Neural progenitor cell (in vitro differentiated cells): ENCODE measurements at regions not wholly inside any gene's neighbourhood (a gene's known extent, or its start where the extent isn't known, plus 50 kb on each side); places are given as distances from the start of the nearest gene placed in this dataset.

Experiments
- DNase-seq: peaks from one replicate; pipeline ENCODE4 v3.0.0-alpha.2; 2016; ENCODE audit warnings: low spot score
- H2AFZ ChIP-seq: fragments of 200-600 bp; sonication (generic); replicated peaks from 2 replicates; pipeline ENCODE4 v1.6.1; 2016; ENCODE audit warnings: antibody characterized with exemption
- H3F3A ChIP-seq: fragments of 200-600 bp; sonication (generic); 2 replicates; pipeline ENCODE4 v1.6.1; 2016; ENCODE audit warnings: antibody characterized with exemption, low read depth
- H3K27ac ChIP-seq: fragments of 200-600 bp; sonication (generic); 2 replicates; pipeline ENCODE4 v1.5.1; 2016; ENCODE audit warnings: mild to moderate bottlenecking
- H3K27me3 ChIP-seq: fragments of 200-600 bp; sonication (generic); 2 replicates; pipeline ENCODE4 v1.6.1; 2016; ENCODE audit warnings: mild to moderate bottlenecking, moderate library complexity
- H3K36me3 ChIP-seq: fragments of 200-600 bp; sonication (generic); 2 replicates; pipeline ENCODE4 v1.5.1; 2016
- H3K4me1 ChIP-seq: fragments of 200-600 bp; sonication (generic); 2 replicates; pipeline ENCODE4 v1.6.1; 2016; ENCODE audit warnings: mixed run types
- H3K4me2 ChIP-seq: fragments of 200-600 bp; sonication (generic); 2 replicates; pipeline ENCODE4 v1.6.1; 2016
- H3K4me3 ChIP-seq: fragments of 200-600 bp; sonication (generic); 2 replicates; pipeline ENCODE4 v1.5.1; 2016
- H3K79me2 ChIP-seq: fragments of 200-600 bp; sonication (generic); 2 replicates; pipeline ENCODE4 v1.6.1; 2016; ENCODE audit warnings: low read depth
- H3K9ac ChIP-seq: fragments of 200-600 bp; sonication (generic); 2 replicates; pipeline ENCODE4 v1.6.1; 2016
- H3K9me3 ChIP-seq: fragments of 200-600 bp; sonication (generic); 2 replicates; pipeline ENCODE4 v1.5.1; 2016; ENCODE audit warnings: low read depth
- H4K20me1 ChIP-seq: fragments of 200-600 bp; sonication (generic); 2 replicates; pipeline ENCODE4 v1.6.1; 2016; ENCODE audit warnings: low read depth
- H3K27ac Mint-ChIP-seq: 3 replicates; pipeline ENCODE4 v1.8.0; 2021; ENCODE audit warnings: mixed read lengths
- H3K27me3 Mint-ChIP-seq: 2 replicates; pipeline ENCODE4 v1.8.0; 2022; ENCODE audit warnings: low read depth, mild to moderate bottlenecking, inconsistent platforms, moderate library complexity, mixed read lengths; ENCODE audit not compliant: insufficient read depth
- H3K36me3 Mint-ChIP-seq: 3 replicates; pipeline ENCODE4 v1.8.0; 2021; ENCODE audit warnings: mixed read lengths
- H3K4me1 Mint-ChIP-seq: 3 replicates; pipeline ENCODE4 v1.8.0; 2021; ENCODE audit warnings: mixed read lengths
- H3K4me3 Mint-ChIP-seq: 3 replicates; pipeline ENCODE4 v1.8.0; 2021; ENCODE audit warnings: mild to moderate bottlenecking, moderate library complexity, mixed read lengths
- H3K9me3 Mint-ChIP-seq: 3 replicates; pipeline ENCODE4 v1.8.0; 2020; ENCODE audit warnings: mixed read lengths
- CTCF ChIP-seq: fragments of 200-600 bp; sonication (generic); IDR thresholded peaks from 2 replicates; pipeline ENCODE4 v1.5.1; 2017; ENCODE audit warnings: antibody characterized with exemption, mild to moderate bottlenecking
- EZH2 ChIP-seq: fragments of 200-600 bp; sonication (generic); IDR thresholded peaks from 2 replicates; pipeline ENCODE4 v1.6.1; 2017; ENCODE audit warnings: antibody characterized with exemption, mild to moderate bottlenecking, moderate library complexity
- EZH2phosphoT487 ChIP-seq: fragments of 200-600 bp; sonication (generic); IDR thresholded peaks from 2 replicates; pipeline ENCODE4 v1.6.1; 2017; ENCODE audit warnings: antibody characterized with exemption

- Mint-ChIP-seq H3K9me3 (no peaks in the 10 kb centered on the region), H3K4me3 (no peak overlapping the region), H3K4me1 (no peaks in the 10 kb centered on the region), H3K36me3 (no peaks in the 10 kb centered on the region), H3K27ac (no peak overlapping the region), H3K27me3 (peaks cover 3% of the 10 kb centered on the region)
- Histone ChIP-seq H3K4me2 (no peak overlapping the region), H4K20me1 (no peaks in the 10 kb centered on the region), H3K4me3 (no peak overlapping the region), H3K27me3 (no peaks in the 10 kb centered on the region), H3K27ac (no peak overlapping the region), H2AFZ (no peak overlapping the region), H3K36me3 (no peaks in the 10 kb centered on the region), H3K4me1 (peaks cover 6% of the 10 kb centered on the region), H3K9ac (no peak overlapping the region), H3K79me2 (no peaks in the 10 kb centered on the region), H3K9me3 (no peaks in the 10 kb centered on the region), H3F3A (no peaks in the 10 kb centered on the region)
- no peak for DNase-seq
- TF ChIP-seq EZH2phosphoT487 (no peak), CTCF (no peak), EZH2 (no peak)
Measured at GRCh38 chr2:168320267-168320666, 72.9 kb upstream of the STK39 start.

- Histone ChIP-seq H2AFZ (no peak overlapping the region), H3K4me2 (no peak overlapping the region), H3F3A (no peaks in the 10 kb centered on the region), H3K27ac (no peak overlapping the region), H3K4me3 (no peak overlapping the region), H3K27me3 (no peaks in the 10 kb centered on the region), H3K36me3 (no peaks in the 10 kb centered on the region), H3K9ac (no peak overlapping the region), H3K9me3 (no peaks in the 10 kb centered on the region), H4K20me1 (no peaks in the 10 kb centered on the region), H3K79me2 (no peaks in the 10 kb centered on the region), H3K4me1 (peaks cover 6% of the 10 kb centered on the region)
- no peak for DNase-seq
- Mint-ChIP-seq H3K27ac (no peak overlapping the region), H3K9me3 (no peaks in the 10 kb centered on the region), H3K27me3 (peaks cover 3% of the 10 kb centered on the region), H3K4me1 (no peaks in the 10 kb centered on the region), H3K36me3 (no peaks in the 10 kb centered on the region), H3K4me3 (no peak overlapping the region)
- TF ChIP-seq CTCF: no peak
- no peak for TF ChIP-seq EZH2
- no peak for TF ChIP-seq EZH2phosphoT487
Measured at GRCh38 chr2:168322325-168323007, 75.1 kb upstream of the STK39 start.

- Mint-ChIP-seq H3K36me3 (no peaks in the 10 kb centered on the region), H3K27me3 (peaks cover under 1% of the 10 kb centered on the region), H3K9me3 (no peaks in the 10 kb centered on the region), H3K4me1 (no peaks in the 10 kb centered on the region), H3K27ac (no peak overlapping the region), H3K4me3 (no peak overlapping the region)
- H3K79me2 ChIP-seq: no peaks in the 10 kb centered on the region
- TF ChIP-seq EZH2phosphoT487 (no peak), EZH2 (no peak), CTCF (no peak)
- no peaks in the 10 kb centered on the region for H3F3A ChIP-seq
- no peak for DNase-seq
- no peaks in the 10 kb centered on the region for H3K27me3 ChIP-seq
- H3K36me3 ChIP-seq: no peaks in the 10 kb centered on the region
- H3K27ac ChIP-seq: no peak overlapping the region
- no peaks in the 10 kb centered on the region for H4K20me1 ChIP-seq
- H2AFZ ChIP-seq: peak overlapping the region; percentile 4
- no peaks in the 10 kb centered on the region for H3K4me1 ChIP-seq
- no peaks in the 10 kb centered on the region for H3K9me3 ChIP-seq
- H3K4me3 ChIP-seq: no peak overlapping the region
- no peak overlapping the region for H3K4me2 ChIP-seq
- H3K9ac ChIP-seq: no peak overlapping the region
Measured at GRCh38 chr2:168323529-168324021, 76.2 kb upstream of the STK39 start.
